ENCODE measurements at regions not wholly inside any gene's neighbourhood (a gene's known extent, or its start where the extent isn't known, plus 50 kb on each side); places are given as distances from the start of the nearest gene placed in this dataset.

GRCh38 chr9:78515108-78515507 lies 218.2 kb downstream of the PSAT1 start:
- FAIRE-seq (no peak), DNase-seq (ENCODE audit: low read depth in 1 of 2, low spot score in 2 of 2) (no peak)
- Histone ChIP-seq H3K18ac (ENCODE audit: extremely low read depth, low read length) (no peak overlapping the region), H3K4me3 (ENCODE audit: extremely low read depth in 1 of 4, insufficient read depth in 2 of 4, low read depth in 3 of 4, low read length in 4 of 4) (no peak overlapping the region), H3K14ac (ENCODE audit: insufficient read length) (no peak overlapping the region), H3K36me3 (ENCODE audit: control insufficient read depth in 2 of 4, insufficient read depth in 4 of 4, low read length in 3 of 4) (no peaks in the 10 kb centered on the region), H2BK120ac (replicated peaks; ENCODE audit: low read depth, low read length) (no peak overlapping the region), H4K20me1 (replicated peaks in 1 of 2; ENCODE audit: control insufficient read depth in 1 of 2, insufficient read depth in 2 of 2, low read length in 2 of 2) (no peaks in the 10 kb centered on the region), H3K4me2 (ENCODE audit: insufficient read depth in 1 of 2, low read depth in 2 of 2, low read length in 2 of 2) (no peak overlapping the region), H3K4ac (replicated peaks; ENCODE audit: insufficient read length, low read depth, low read length) (no peak overlapping the region), H3K23ac (ENCODE audit: insufficient read length) (no peak overlapping the region), H3K4me1 (replicated peaks in 1 of 4; ENCODE audit: control insufficient read depth in 3 of 4, insufficient read depth in 4 of 4, low read length in 3 of 4) (no peaks in the 10 kb centered on the region), H3K9me3 (ENCODE audit: insufficient read depth in 2 of 2, low read depth in 1 of 2, low read length in 1 of 2) (peaks cover 7 to 14% of the 10 kb centered on the region in 2 experiments; a peak in 3 of 4 replicates), H3K79me2 (ENCODE audit: control insufficient read depth in 1 of 2, insufficient read depth in 2 of 2, low read length in 2 of 2) (no peaks in the 10 kb centered on the region), H4K8ac (ENCODE audit: extremely low read depth, insufficient read depth, low read length) (no peak overlapping the region), H2BK5ac (ENCODE audit: low read depth, low read length) (no peak overlapping the region), H3K27me3 (replicated peaks in 1 of 4; ENCODE audit: control insufficient read depth in 3 of 4, extremely low read depth in 1 of 4, insufficient read depth in 3 of 4, low read length in 3 of 4) (no peaks in the 10 kb centered on the region), H3K79me1 (ENCODE audit: low read depth, low read length) (no peaks in the 10 kb centered on the region; the same call in 1 of the 2 replicates), H3K9ac (replicated peaks in 1 of 4; ENCODE audit: extremely low read depth in 1 of 4, low read depth in 3 of 4, low read length in 3 of 4) (no peak overlapping the region), H2BK12ac (ENCODE audit: low read depth, low read length) (no peak overlapping the region), H3K23me2 (ENCODE audit: low read depth, low read length) (no peaks in the 10 kb centered on the region), H4K91ac (replicated peaks; ENCODE audit: insufficient read length, low read length) (no peak overlapping the region), H2BK20ac (ENCODE audit: low read length) (no peak overlapping the region), H4K5ac (ENCODE audit: insufficient read length, low read depth, low read length) (no peak overlapping the region), H2BK15ac (ENCODE audit: low read length) (no peak overlapping the region), H2AFZ (ENCODE audit: low read length) (no peak overlapping the region), H2AK5ac (ENCODE audit: low read depth, low read length) (no peak overlapping the region), H3K56ac (replicated peaks; ENCODE audit: insufficient read length, low read depth, low read length) (no peak overlapping the region), H3K27ac (ENCODE audit: low read depth, low read length) (no peak overlapping the region)
- WGBS, 2 experiments (ENCODE audit: extremely low coverage in 1 of 2, insufficient coverage in 1 of 2, insufficient read length in 1 of 2, insufficient replicate concordance in 2 of 2, low coverage in 1 of 2, low lambda C conversion rate in 2 of 2, missing lambda C conversion rate in 1 of 2) = 100% methylated on average over 1 of the region's 1 CpG; no CpG with 5 or more reads in 1 of the 2 experiments
- ChIA-PET CTCF (ENCODE audit: partially characterized antibody) (interaction anchor here (0.9 kb wide), 1 partner anchor 244 kb away, joined by 3 read pairs; no protein-coding TSS in a partner anchor), POLR2A (ENCODE audit: partially characterized antibody) (no interaction called here)
- no peak for TF ChIP-seq HDAC2 (IDR thresholded peaks at IDR 0.05; ENCODE audit: borderline replicate concordance in 1 of 2, low read depth in 2 of 2, low read length in 2 of 2)
- TF ChIP-seq RXRA (IDR thresholded peaks at IDR 0.05; ENCODE audit: insufficient read depth, low read depth, low read length) = no peak
- TF ChIP-seq POLR2A (IDR thresholded peaks at IDR 0.05; ENCODE audit: control extremely low read depth in 1 of 2, low read depth in 2 of 2, low read length in 2 of 2) = no peak
- TF ChIP-seq USF2 (IDR thresholded peaks at IDR 0.05; ENCODE audit: low read length) = no peak
- no peak for TF ChIP-seq JUN (IDR thresholded peaks at IDR 0.05; ENCODE audit: low read depth, low read length)
- TF ChIP-seq BCL11A (IDR thresholded peaks at IDR 0.05; ENCODE audit: low read depth in 2 of 2, low read length in 2 of 2) = no peak
- no peak for TF ChIP-seq RAD21 (IDR thresholded peaks at IDR 0.05 in 1 of 2, conservative IDR thresholded peaks at IDR 0.05 in 1 of 2; ENCODE audit: low read depth in 2 of 2, low read length in 2 of 2)
- no peak for TF ChIP-seq SRF (IDR thresholded peaks at IDR 0.05; ENCODE audit: low read depth, low read length)
- TF ChIP-seq EGR1 (IDR thresholded peaks at IDR 0.05; ENCODE audit: borderline replicate concordance, low read depth, low read length) = no peak
- no peak for TF ChIP-seq ASH2L (IDR thresholded peaks at IDR 0.05; ENCODE audit: low read length)
- TF ChIP-seq BRCA1 (IDR thresholded peaks at IDR 0.05; ENCODE audit: low read depth, low read length) = no peak
- TF ChIP-seq SUZ12 (IDR thresholded peaks at IDR 0.05; ENCODE audit: low read length) = no peak
- TF ChIP-seq CHD1 (IDR thresholded peaks at IDR 0.05; ENCODE audit: low read depth, low read length) = no peak
